Heart right ventricle (tissue), 16 donors: ENCODE measurements at regions not wholly inside any gene's neighbourhood (a gene's known extent, or its start where the extent isn't known, plus 50 kb on each side); places are given as distances from the start of the nearest gene placed in this dataset.

Experiments
- ATAC-seq, 8 donors: fragments of 200-7000 bp; cut with Tn5 transposase; one replicate each; pipeline ENCODE4 v1.9.1; 2020; ENCODE audit warnings: mild to moderate bottlenecking in 8 of 8, moderate library complexity in 8 of 8, moderate number of reproducible peaks in 1 of 8
- DNase-seq, 2 donors: peaks; one replicate each; pipeline ENCODE4 v3.0.0-alpha.2; 2020
- H3K27ac ChIP-seq, 10 donors: fragments of 200-600 bp; sonication (generic) in 2 of 10; one replicate each; pipeline versions ENCODE4 v1.5.0 to v1.8.0; 2020 to 2022; ENCODE audit warnings: mild to moderate bottlenecking in 3 of 10
- H3K27me3 ChIP-seq, 7 donors: fragments of 200-600 bp; one replicate each; pipeline ENCODE4 v1.8.0; 2021 to 2022; ENCODE audit warnings: mild to moderate bottlenecking in 2 of 7
- H3K36me3 ChIP-seq, 9 donors: fragments of 200-600 bp; sonication (generic) in 1 of 9; one replicate each; pipeline versions ENCODE4 v1.5.0 to v1.8.0; 2020 to 2022; ENCODE audit warnings: mild to moderate bottlenecking in 2 of 9
- H3K4me1 ChIP-seq, 9 donors: fragments of 200-600 bp; sonication (generic) in 1 of 9; one replicate each; pipeline versions ENCODE4 v1.5.0 to v1.8.0; 2020 to 2022; ENCODE audit warnings: mild to moderate bottlenecking in 4 of 9
- H3K4me3 ChIP-seq, 10 donors: fragments of 200-600 bp; sonication (generic) in 2 of 10; one replicate each; pipeline versions ENCODE4 v1.5.0 to v1.8.0; 2020 to 2022; ENCODE audit warnings: mild to moderate bottlenecking in 7 of 10, moderate library complexity in 2 of 10
- H3K9me3 ChIP-seq, 11 donors: fragments of 200-600 bp in 10 of 11; sonication (generic) in 2 of 11; one replicate each; pipeline versions ENCODE4 v1.5.0 to v1.8.0; 2013 to 2022; ENCODE audit warnings: mild to moderate bottlenecking in 2 of 11, control low read depth in 1 of 11, moderate library complexity in 1 of 11
- WGBS, 2 donors: extraction: QIAGEN DNeasy Blood & Tissue Kit; methylation state at CpG; one replicate each; pipeline ENCODE4 v1.1.7; 2013; ENCODE audit warnings: inconsistent platforms in 1 of 2; 5-methylcytosine and 5-hydroxymethylcytosine counted together
- intact Hi-C, 10 donors: fragments of 100-400 bp; cut with DNase I; formaldehyde crosslinking; loops; one replicate each; pipeline versions ENCODE4 v1.11.1 to v1.14.2; 2022
- TF ChIP-seq, protein P1 (sequence below), 9 donors: fragments of 200-600 bp; sonication (generic) in 2 of 9; IDR thresholded peaks; one replicate each; pipeline versions ENCODE4 v1.5.0 to v1.8.0; 2021 to 2022; ENCODE audit warnings: antibody characterized with exemption in 9 of 9, mild to moderate bottlenecking in 5 of 9, moderate library complexity in 1 of 9
- donor health status: Arrhythmogenic right ventricular cardiomyopathy.
- donor health status: ischemic (EF 13 %, LVEDD 7.1; RV severe dilation, severe dysfunction).
- donor health status: healthy with polysubstance abuse.
- donor health status: DM: no; HTN: yes; CAD: no.
- donor health status: DM: no; HTN: no; CAD: no.
- donor health status: ischemic (EF 25% LVEDD 6.9; RV normal size, moderate dysfunction).
- donor health status: ischemic (EF 25% LVEDD 5.7; RV mildly dilated, moderate dysfunction).
- donor health status: healthy.
- donor health status: DM: yes; HTN: yes; CAD: no.
- donor health status: Ischemic cardiomyopathy.
- donor health status: ischemic (EF 35%, LVEDD 5.7; RV mildly dilated, moderate dysfunction).
- donor health status: nonischemic (EF 11% LVEDD 7.7; RV severe dilation, severe dysfunction).
- donor health status: DM: yes; HTN: yes; CAD: no.
- donor health status: PGD.
- donor health status: ischemic (EF 29% LVEDD 5.4; RV normal size, mild dysfunction).
- donor health status: nonischemic (EF 23%, LVEDD 6.1; RV moderate dilation, normal function).

GRCh38 chr14:43903209-43903608 lies 603.9 kb downstream of the FSCB start:
- WGBS, 2 donors, result 35 to 48% methylated on average over 1 of the region's 1 CpG
- H3K36me3 ChIP-seq, result no peaks in the 10 kb centered on the region
- no peaks in the 10 kb centered on the region for H3K4me1 ChIP-seq
- ATAC-seq, result no peak
- no peak for DNase-seq
- intact Hi-C loops, result no loop called here
- TF ChIP-seq, protein P1, sequence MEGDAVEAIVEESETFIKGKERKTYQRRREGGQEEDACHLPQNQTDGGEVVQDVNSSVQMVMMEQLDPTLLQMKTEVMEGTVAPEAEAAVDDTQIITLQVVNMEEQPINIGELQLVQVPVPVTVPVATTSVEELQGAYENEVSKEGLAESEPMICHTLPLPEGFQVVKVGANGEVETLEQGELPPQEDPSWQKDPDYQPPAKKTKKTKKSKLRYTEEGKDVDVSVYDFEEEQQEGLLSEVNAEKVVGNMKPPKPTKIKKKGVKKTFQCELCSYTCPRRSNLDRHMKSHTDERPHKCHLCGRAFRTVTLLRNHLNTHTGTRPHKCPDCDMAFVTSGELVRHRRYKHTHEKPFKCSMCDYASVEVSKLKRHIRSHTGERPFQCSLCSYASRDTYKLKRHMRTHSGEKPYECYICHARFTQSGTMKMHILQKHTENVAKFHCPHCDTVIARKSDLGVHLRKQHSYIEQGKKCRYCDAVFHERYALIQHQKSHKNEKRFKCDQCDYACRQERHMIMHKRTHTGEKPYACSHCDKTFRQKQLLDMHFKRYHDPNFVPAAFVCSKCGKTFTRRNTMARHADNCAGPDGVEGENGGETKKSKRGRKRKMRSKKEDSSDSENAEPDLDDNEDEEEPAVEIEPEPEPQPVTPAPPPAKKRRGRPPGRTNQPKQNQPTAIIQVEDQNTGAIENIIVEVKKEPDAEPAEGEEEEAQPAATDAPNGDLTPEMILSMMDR (IDR thresholded peaks at IDR 0.05), result no peak
- no peak overlapping the region for H3K27ac ChIP-seq
- H3K9me3 ChIP-seq, result peaks cover 0 to 12% (median 0%) of the 10 kb centered on the region in 11 donors
- no peaks in the 10 kb centered on the region for H3K27me3 ChIP-seq
- H3K4me3 ChIP-seq, result no peak overlapping the region

DNA sequence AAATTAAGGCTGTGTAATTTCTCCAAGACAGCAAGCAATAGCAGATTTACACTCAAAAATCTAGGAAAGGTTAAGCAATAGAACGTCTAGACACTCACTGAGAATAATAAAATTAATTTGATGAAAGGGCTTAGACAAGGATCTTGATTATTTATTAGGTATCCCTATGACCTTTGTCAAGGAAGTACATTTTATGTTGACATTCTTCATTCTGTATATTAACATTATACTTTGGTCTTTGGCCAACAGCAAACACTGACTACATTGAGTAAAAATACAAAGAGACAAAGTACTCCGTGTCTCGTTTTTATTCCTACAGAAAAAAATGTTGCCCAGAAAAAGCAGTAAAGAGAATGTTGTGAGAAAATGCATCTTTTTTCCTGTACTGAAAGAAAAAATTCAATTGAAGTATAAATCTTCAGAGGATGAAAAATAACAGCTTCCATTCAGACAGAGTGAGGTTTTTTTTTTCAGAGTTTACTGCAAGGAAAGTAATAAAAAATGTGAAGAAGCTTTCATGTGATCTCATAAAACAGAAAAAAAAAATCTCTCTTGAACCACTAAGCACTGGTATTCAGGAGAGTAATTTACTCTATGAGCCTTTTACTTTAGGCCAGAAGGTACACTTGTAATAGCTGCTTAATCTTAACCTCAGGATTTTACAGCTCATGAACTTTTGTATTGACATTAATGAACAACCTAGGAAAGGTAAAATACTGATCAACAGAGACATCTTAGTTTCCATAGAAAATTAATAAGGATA lies 605.0 kb downstream of the FSCB start:
- no peak overlapping the region for H3K27ac ChIP-seq
- intact Hi-C loops, result no loop called here
- no peaks in the 10 kb centered on the region for H3K36me3 ChIP-seq
- TF ChIP-seq, protein P1 (IDR thresholded peaks at IDR 0.05), result no peak
- no peak overlapping the region for H3K4me3 ChIP-seq
- peaks cover 0 to 12% (median 0%) of the 10 kb centered on the region in 11 donors for H3K9me3 ChIP-seq
- WGBS, 2 donors, result 58 to 75% methylated on average over 3 of the region's 3 CpGs
- no peaks in the 10 kb centered on the region for H3K4me1 ChIP-seq
- DNase-seq (no peak), ATAC-seq (no peak)
- H3K27me3 ChIP-seq, result no peaks in the 10 kb centered on the region

GRCh38 chr14:43900173-43900655 lies 606.9 kb downstream of the FSCB start:
- no peaks in the 10 kb centered on the region for H3K36me3 ChIP-seq
- peaks cover 0 to 4% (median 0%) of the 10 kb centered on the region in 11 donors for H3K9me3 ChIP-seq
- TF ChIP-seq, protein P1 (IDR thresholded peaks at IDR 0.05), result no peak
- intact Hi-C loops, result no loop called here
- DNase-seq (no peak), ATAC-seq (no peak)
- no peak overlapping the region for H3K4me3 ChIP-seq
- H3K4me1 ChIP-seq, result no peaks in the 10 kb centered on the region
- 31 to 36% methylated on average over 2 of the region's 2 CpGs for WGBS, 2 donors
- H3K27ac ChIP-seq, result no peak overlapping the region
- no peaks in the 10 kb centered on the region for H3K27me3 ChIP-seq

- Histone ChIP-seq H3K4me3 (no peak overlapping the region), H3K4me1 (no peaks in the 10 kb centered on the region), H3K27ac (no peak overlapping the region), H3K27me3 (no peaks in the 10 kb centered on the region), H3K36me3 (no peaks in the 10 kb centered on the region), H3K9me3 (no peaks in the 10 kb centered on the region)
- TF ChIP-seq, protein P1 (IDR thresholded peaks at IDR 0.05), result no peak
- ATAC-seq, result no peak
- intact Hi-C loops, result no loop called here
- DNase-seq, result no peak
- 51 to 58% methylated on average over 2 of the region's 2 CpGs for WGBS, 2 donors
Observed at GRCh38 chr14:43898687-43899086, 608.4 kb downstream of the FSCB start.
